GM20431 (cell line): ENCODE measurements at regions not wholly inside any gene's neighbourhood (a gene's known extent, or its start where the extent isn't known, plus 50 kb on each side); places are given as distances from the start of the nearest gene placed in this dataset.
"Not testable (repeated sequence)": the region's sequence is repeated elsewhere in the genome, so short reads cannot be mapped to it uniquely, and the experiment has no call there.

Source experiments
- in situ Hi-C: fragments of 300-500 bp; cut with MseI, MboI; formaldehyde crosslinking; loops from one replicate; pipeline ENCODE4 v1.15.0; 2020; ENCODE audit warnings: low sequenced_read_pairs; ENCODE audit not compliant: unreplicated experiment

GRCh38 chr4:121616449-121616848, 80.3 kb downstream of the ANXA5 start:
- in situ Hi-C loops, result not testable (repeated sequence)

GRCh38 chr4:121614101-121614500, 82.7 kb downstream of the ANXA5 start:
- in situ Hi-C loops, result no loop called here

- in situ Hi-C loops, result no loop called here
These were observed 97.7 kb downstream of the ANXA5 start for GRCh38 chr4:121599049-121599448.

GRCh38 chr4:121597346-121597934, 99.3 kb downstream of the ANXA5 start:
- in situ Hi-C loops, result no loop called here

GRCh38 chr4:121594796-121595526, 101.8 kb downstream of the ANXA5 start:
- in situ Hi-C loops, result no loop called here

- in situ Hi-C loops, result no loop called here
These were observed 103.0 kb downstream of the ANXA5 start for GRCh38 chr4:121593760-121594159.

GRCh38 chr4:121592257-121592656, 104.5 kb downstream of the ANXA5 start:
- in situ Hi-C loops, result not testable (repeated sequence)

GRCh38 chr4:121584836-121585235, 111.9 kb downstream of the ANXA5 start:
- in situ Hi-C loops, result no loop called here

- in situ Hi-C loops, result no loop called here
These were observed 113.4 kb downstream of the ANXA5 start for GRCh38 chr4:121583396-121583795.

GRCh38 chr4:121582296-121582695, 114.5 kb downstream of the ANXA5 start:
- in situ Hi-C loops, result no loop called here

- in situ Hi-C loops, result not testable (repeated sequence)
These were observed 121.4 kb downstream of the ANXA5 start for GRCh38 chr4:121575392-121575791.

GRCh38 chr4:121574618-121575017, 122.2 kb downstream of the ANXA5 start:
- in situ Hi-C loops, result no loop called here

- in situ Hi-C loops, result no loop called here
These were observed 129.0 kb downstream of the ANXA5 start for GRCh38 chr4:121567748-121568147.

- in situ Hi-C loops, result no loop called here
These were observed 131.9 kb downstream of the ANXA5 start for GRCh38 chr4:121564840-121565375.

- in situ Hi-C loops, result no loop called here
These were observed 134.0 kb downstream of the ANXA5 start for GRCh38 chr4:121562811-121563210.

GRCh38 chr4:121555315-121556107, 141.3 kb downstream of the ANXA5 start:
- in situ Hi-C loops, result no loop called here

GRCh38 chr4:121554382-121554781, 142.4 kb downstream of the ANXA5 start:
- in situ Hi-C loops, result no loop called here

- in situ Hi-C loops, result no loop called here
These were observed 144.9 kb downstream of the ANXA5 start for GRCh38 chr4:121551881-121552280.

GRCh38 chr4:121551271-121551670, 145.5 kb downstream of the ANXA5 start:
- in situ Hi-C loops, result no loop called here

GRCh38 chr4:121541696-121542095, 155.1 kb downstream of the ANXA5 start:
- in situ Hi-C loops, result no loop called here

GRCh38 chr4:121535351-121535750, 154.5 kb upstream of the QRFPR start:
- in situ Hi-C loops, result no loop called here
